ENCODE measurements at regions not wholly inside any gene's neighbourhood (a gene's known extent, or its start where the extent isn't known, plus 50 kb on each side); places are given as distances from the start of the nearest gene placed in this dataset.

DNA sequence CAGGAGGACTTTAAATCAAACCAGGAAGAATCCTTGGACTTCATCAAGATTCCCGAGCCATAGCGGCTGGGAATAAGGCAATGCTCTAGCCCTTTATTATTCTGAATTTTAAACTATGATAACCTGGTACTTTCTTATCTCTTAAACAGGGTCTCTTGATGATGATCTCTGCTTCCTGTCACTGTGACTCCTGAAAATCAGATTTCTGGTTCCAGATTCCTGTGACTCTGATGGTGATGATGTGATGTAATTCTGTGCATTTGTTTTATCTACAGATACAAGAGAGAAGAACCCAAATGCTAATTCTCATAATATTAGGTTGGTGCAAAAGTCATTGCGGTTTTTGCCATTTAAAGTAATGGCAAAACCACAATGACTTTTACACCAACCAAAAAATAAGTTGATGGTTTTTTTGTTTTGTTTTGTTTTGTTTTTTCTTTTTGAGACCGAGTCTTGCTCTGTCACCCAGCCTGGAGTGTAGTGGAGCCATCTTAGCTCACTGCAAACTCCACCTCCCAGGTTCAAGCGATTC is 116.3 kb upstream of the CREB1 start:
- no peak overlapping the region for H3K27ac ChIP-seq (ENCODE audit: low read depth, low read length)
- H3K9me2 ChIP-seq (replicated peaks; ENCODE audit: insufficient read depth, low read length), result no peaks in the 10 kb centered on the region
- H3F3A ChIP-seq (ENCODE audit: insufficient read depth), result no peaks in the 10 kb centered on the region
- H3K9me3 ChIP-seq (ENCODE audit: insufficient read depth, low read length), result no peaks in the 10 kb centered on the region
- no peaks in the 10 kb centered on the region; the same call in 1 of the 2 replicates for H3K27me3 ChIP-seq (ENCODE audit: low read length)
- no peaks in the 10 kb centered on the region for H3K36me3 ChIP-seq (ENCODE audit: low read length)
- H3K79me2 ChIP-seq (ENCODE audit: insufficient read depth, low read length), result no peaks in the 10 kb centered on the region
- no peak overlapping the region for H3K4me2 ChIP-seq (ENCODE audit: low read depth, low read length, poor library complexity, severe bottlenecking)
- TF ChIP-seq, protein P1, sequence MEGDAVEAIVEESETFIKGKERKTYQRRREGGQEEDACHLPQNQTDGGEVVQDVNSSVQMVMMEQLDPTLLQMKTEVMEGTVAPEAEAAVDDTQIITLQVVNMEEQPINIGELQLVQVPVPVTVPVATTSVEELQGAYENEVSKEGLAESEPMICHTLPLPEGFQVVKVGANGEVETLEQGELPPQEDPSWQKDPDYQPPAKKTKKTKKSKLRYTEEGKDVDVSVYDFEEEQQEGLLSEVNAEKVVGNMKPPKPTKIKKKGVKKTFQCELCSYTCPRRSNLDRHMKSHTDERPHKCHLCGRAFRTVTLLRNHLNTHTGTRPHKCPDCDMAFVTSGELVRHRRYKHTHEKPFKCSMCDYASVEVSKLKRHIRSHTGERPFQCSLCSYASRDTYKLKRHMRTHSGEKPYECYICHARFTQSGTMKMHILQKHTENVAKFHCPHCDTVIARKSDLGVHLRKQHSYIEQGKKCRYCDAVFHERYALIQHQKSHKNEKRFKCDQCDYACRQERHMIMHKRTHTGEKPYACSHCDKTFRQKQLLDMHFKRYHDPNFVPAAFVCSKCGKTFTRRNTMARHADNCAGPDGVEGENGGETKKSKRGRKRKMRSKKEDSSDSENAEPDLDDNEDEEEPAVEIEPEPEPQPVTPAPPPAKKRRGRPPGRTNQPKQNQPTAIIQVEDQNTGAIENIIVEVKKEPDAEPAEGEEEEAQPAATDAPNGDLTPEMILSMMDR (IDR thresholded peaks at IDR 0.05; ENCODE audit: insufficient read depth, low read length, poor library complexity, severe bottlenecking), result no peak
- TF ChIP-seq EZH2phosphoT487 (conservative IDR thresholded peaks at IDR 0.05; ENCODE audit: low read length), result no peak
- H3K4me3 ChIP-seq (ENCODE audit: insufficient read depth, low read length, poor library complexity, severe bottlenecking), result no peak overlapping the region
- H3K9ac ChIP-seq (ENCODE audit: low read length), result no peak overlapping the region
- no peak overlapping the region for H2AFZ ChIP-seq (ENCODE audit: low read depth, low read length, severe bottlenecking)
- H4K20me1 ChIP-seq (ENCODE audit: low read depth, low read length), result no peaks in the 10 kb centered on the region

DNA sequence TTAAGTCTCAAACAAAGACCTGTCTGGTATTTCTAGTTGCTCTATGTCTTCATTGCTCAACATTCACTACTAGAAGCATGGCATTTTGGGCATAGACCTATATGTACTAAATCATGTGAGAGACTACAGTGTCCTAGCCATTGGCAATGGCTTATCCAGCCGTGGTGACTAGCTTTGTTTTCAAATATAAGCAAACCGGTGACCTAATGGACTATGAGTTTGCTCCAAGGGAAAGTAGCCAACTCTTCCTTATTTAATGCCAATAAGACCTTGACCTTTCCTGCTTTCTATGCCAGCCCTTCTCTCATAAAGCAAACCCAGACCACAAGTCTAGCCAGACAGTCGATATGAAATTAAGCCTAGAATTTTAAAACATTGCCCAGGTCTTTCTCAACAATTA is 113.7 kb upstream of the CREB1 start:
- no peaks in the 10 kb centered on the region for H3K36me3 ChIP-seq (ENCODE audit: low read length)
- H3K27me3 ChIP-seq (ENCODE audit: low read length), result no peaks in the 10 kb centered on the region; the same call in 1 of the 2 replicates
- no peak overlapping the region for H3K9ac ChIP-seq (ENCODE audit: low read length)
- no peaks in the 10 kb centered on the region for H3K9me2 ChIP-seq (replicated peaks; ENCODE audit: insufficient read depth, low read length)
- H3K4me3 ChIP-seq (ENCODE audit: insufficient read depth, low read length, poor library complexity, severe bottlenecking), result no peak overlapping the region
- no peak overlapping the region for H2AFZ ChIP-seq (ENCODE audit: low read depth, low read length, severe bottlenecking)
- H3K79me2 ChIP-seq (ENCODE audit: insufficient read depth, low read length), result no peaks in the 10 kb centered on the region
- no peak for TF ChIP-seq EZH2phosphoT487 (conservative IDR thresholded peaks at IDR 0.05; ENCODE audit: low read length)
- TF ChIP-seq, protein P1 (IDR thresholded peaks at IDR 0.05; ENCODE audit: insufficient read depth, low read length, poor library complexity, severe bottlenecking), result no peak
- no peaks in the 10 kb centered on the region for H3F3A ChIP-seq (ENCODE audit: insufficient read depth)
- no peak overlapping the region for H3K4me2 ChIP-seq (ENCODE audit: low read depth, low read length, poor library complexity, severe bottlenecking)
- no peaks in the 10 kb centered on the region for H3K9me3 ChIP-seq (ENCODE audit: insufficient read depth, low read length)
- no peak overlapping the region for H3K27ac ChIP-seq (ENCODE audit: low read depth, low read length)
- no peaks in the 10 kb centered on the region for H4K20me1 ChIP-seq (ENCODE audit: low read depth, low read length)

DNA sequence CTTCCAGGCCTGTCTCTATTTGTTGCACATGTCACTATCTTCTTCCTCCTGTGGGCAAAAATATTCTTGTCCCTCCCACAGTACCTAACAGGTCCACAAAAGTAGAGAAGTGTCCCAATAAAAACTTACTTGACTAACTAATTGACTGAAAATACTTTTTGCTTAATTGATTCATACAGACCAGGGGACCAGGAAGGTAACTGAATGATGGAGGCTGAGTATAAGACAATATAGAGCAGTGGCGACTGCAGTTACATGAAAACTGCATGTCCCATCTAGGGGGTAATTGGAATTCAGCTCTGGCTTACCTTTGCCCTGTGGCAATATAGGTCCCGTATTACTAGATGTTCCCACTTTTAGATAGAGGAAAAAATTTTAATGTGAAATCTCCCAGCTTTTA is 112.9 kb upstream of the CREB1 start:
- H3F3A ChIP-seq (ENCODE audit: insufficient read depth), result no peaks in the 10 kb centered on the region
- TF ChIP-seq, protein P1 (IDR thresholded peaks at IDR 0.05; ENCODE audit: insufficient read depth, low read length, poor library complexity, severe bottlenecking), result no peak
- no peak for TF ChIP-seq EZH2phosphoT487 (conservative IDR thresholded peaks at IDR 0.05; ENCODE audit: low read length)
- H3K4me3 ChIP-seq (ENCODE audit: insufficient read depth, low read length, poor library complexity, severe bottlenecking), result no peak overlapping the region
- H3K9me2 ChIP-seq (replicated peaks; ENCODE audit: insufficient read depth, low read length), result no peaks in the 10 kb centered on the region
- no peaks in the 10 kb centered on the region; the same call in 1 of the 2 replicates for H3K27me3 ChIP-seq (ENCODE audit: low read length)
- H3K36me3 ChIP-seq (ENCODE audit: low read length), result no peaks in the 10 kb centered on the region
- H3K79me2 ChIP-seq (ENCODE audit: insufficient read depth, low read length), result no peaks in the 10 kb centered on the region
- H2AFZ ChIP-seq (ENCODE audit: low read depth, low read length, severe bottlenecking), result no peak overlapping the region
- H4K20me1 ChIP-seq (ENCODE audit: low read depth, low read length), result no peaks in the 10 kb centered on the region
- H3K9me3 ChIP-seq (ENCODE audit: insufficient read depth, low read length), result no peaks in the 10 kb centered on the region
- H3K9ac ChIP-seq (ENCODE audit: low read length), result no peak overlapping the region
- H3K27ac ChIP-seq (ENCODE audit: low read depth, low read length), result no peak overlapping the region
- H3K4me2 ChIP-seq (ENCODE audit: low read depth, low read length, poor library complexity, severe bottlenecking), result no peak overlapping the region

Measured in SU-DHL-6 (cell line).